Ectodermal cell (in vitro differentiated cells): ENCODE measurements at regions not wholly inside any gene's neighbourhood (a gene's known extent, or its start where the extent isn't known, plus 50 kb on each side); places are given as distances from the start of the nearest gene placed in this dataset.

Experiments used
- H3K27ac ChIP-seq: 2 replicates; pipeline ENCODE4 v1.7.0; 2013; ENCODE audit warnings: mild to moderate bottlenecking, low read depth, low read length; ENCODE audit not compliant: insufficient read depth, poor library complexity, severe bottlenecking
- H3K27me3 ChIP-seq: 2 replicates; pipeline ENCODE4 v1.7.0; 2013; ENCODE audit warnings: mild to moderate bottlenecking, low read length; ENCODE audit not compliant: insufficient read depth, control insufficient read depth, poor library complexity, severe bottlenecking
- H3K36me3 ChIP-seq: one replicate; pipeline ENCODE4 v1.7.0; 2013; ENCODE audit warnings: low read length; ENCODE audit not compliant: control insufficient read depth, insufficient read depth
- H3K4me1 ChIP-seq: one replicate; pipeline ENCODE4 v1.7.0; 2013; ENCODE audit warnings: low read length; ENCODE audit not compliant: control insufficient read depth, insufficient read depth
- H3K4me3 ChIP-seq: 2 replicates; pipeline ENCODE4 v1.7.0; 2013; ENCODE audit warnings: low read depth, low read length, control low read depth; ENCODE audit not compliant: insufficient read depth
- H3K9me3 ChIP-seq: 2 replicates; pipeline ENCODE4 v1.7.0; 2013; ENCODE audit warnings: mild to moderate bottlenecking, low read length, moderate library complexity; ENCODE audit not compliant: control insufficient read depth
- WGBS, 2 experiments: methylation state at CpG; one replicate each; pipeline ENCODE4 v1.1.7; 2013; ENCODE audit warnings: missing lambda C conversion rate in 2 of 2; 5-methylcytosine and 5-hydroxymethylcytosine counted together

DNA sequence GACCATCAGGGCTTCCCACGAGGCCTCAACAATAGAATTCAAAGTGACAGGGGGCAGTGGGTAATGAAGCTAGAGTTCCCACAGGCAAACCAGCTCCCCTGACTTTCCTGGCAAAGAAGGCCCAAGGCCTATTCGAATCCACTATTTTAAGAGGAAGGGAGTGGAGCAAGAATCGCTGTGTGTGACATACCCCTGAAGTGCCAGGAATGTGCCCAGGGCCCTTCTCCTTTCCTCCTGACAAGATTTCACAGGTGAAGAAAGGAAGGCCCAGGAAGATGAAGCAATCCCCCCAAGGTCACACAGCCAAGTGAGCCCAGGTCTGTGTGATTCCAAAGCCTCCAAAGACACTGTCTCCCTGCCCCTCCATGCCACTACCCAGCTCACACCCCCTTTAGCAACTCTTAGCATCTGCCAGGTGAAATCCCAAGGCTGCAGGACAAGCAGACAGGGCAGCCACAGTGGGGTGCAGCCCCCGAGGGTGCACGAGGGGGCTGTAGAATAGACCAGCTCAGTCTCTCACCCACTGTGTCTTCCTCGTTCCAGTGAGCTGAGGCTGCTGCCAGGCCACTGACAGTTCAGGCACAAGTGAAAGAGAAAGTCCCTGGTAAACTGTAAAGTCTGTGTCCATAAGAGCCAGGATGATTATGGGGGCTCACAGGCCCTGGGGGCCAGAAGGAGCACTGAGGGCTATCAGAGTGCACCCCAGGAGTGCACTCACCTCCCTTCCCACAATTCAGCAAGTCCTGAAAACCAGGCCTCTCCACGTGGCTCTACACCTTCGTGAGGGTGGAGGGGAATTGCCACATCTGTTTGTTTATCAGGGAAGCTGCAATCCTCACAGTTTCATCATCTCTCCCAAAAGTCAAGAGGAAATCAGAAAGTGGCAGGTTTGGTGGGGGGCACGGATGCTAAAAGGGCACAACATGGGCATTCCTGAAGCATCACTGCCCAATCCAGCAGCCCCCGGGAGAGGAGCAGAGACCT lies 70.8 kb upstream of the ZMIZ1 start:
- H3K4me3 ChIP-seq: no peak overlapping the region
- H3K36me3 ChIP-seq: no peaks in the 10 kb centered on the region
- no peak overlapping the region for H3K27ac ChIP-seq
- WGBS, 2 experiments: 76 to 79% methylated on average over 10 of the region's 10 CpGs
- no peaks in the 10 kb centered on the region for H3K27me3 ChIP-seq
- H3K9me3 ChIP-seq: no peaks in the 10 kb centered on the region
- peaks cover 6% of the 10 kb centered on the region for H3K4me1 ChIP-seq

DNA sequence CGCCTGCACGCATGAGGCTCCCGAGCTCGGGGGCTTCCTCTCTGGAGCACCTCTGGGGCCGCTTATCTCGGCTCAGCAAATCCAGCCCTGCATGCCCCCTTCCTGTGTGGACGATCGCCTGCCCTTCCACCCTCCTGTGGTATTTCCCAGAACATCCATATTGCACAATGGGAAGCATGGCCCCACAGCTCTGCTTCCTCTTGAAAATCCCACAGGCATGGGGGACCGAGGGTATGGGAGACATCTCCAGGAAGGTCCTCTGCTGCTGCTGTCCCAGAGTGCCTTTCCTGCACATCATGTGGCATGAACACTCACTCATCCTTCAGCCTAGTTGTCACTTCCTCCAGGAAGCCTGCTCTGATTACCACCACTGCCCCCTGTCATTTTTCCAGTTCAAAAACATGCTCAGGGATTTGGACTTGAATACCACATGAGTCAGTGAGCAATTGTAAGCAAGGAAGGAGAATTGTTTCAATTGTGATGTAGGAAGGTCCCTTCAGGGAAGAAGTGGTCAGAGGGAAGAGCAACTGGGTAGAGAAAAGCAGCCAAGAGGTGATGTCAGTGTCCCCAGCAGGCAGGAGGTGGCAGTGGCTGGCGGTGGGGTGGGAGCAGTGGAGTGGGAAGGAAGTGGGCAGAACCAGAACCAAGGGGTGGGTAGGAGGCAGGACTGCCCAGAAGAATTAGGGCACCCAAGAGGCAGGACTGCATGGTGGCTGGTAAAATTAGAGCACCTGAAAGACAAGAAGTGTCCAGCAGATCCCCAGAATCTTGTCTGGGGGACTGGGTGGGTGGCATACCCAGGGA lies 67.5 kb upstream of the ZMIZ1 start:
- H3K4me3 ChIP-seq: no peak overlapping the region
- no peaks in the 10 kb centered on the region for H3K36me3 ChIP-seq
- 91% methylated on average over 10 of the region's 10 CpGs for WGBS, 2 experiments
- peaks cover 3% of the 10 kb centered on the region for H3K4me1 ChIP-seq
- no peaks in the 10 kb centered on the region for H3K9me3 ChIP-seq
- H3K27ac ChIP-seq: no peak overlapping the region
- H3K27me3 ChIP-seq: no peaks in the 10 kb centered on the region

DNA sequence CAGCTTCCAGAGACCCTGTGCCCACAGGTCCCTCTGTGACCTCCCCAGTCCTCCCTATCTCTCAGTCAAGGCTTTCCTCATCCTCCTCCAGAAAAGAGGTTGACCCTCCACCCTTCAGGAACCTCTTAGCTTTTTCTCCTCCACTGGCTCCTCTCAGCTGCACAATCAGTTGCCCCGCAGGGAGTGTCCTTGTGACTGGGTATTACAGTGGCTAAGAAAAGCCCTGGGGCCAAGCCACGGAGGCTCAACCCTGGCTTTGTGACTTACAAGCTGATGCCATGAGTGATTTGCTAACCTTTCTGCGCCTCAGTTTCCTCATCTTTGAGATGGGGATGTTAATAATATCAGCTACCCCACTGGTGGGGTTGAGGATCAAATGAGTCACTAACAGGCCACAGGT lies 66.4 kb upstream of the ZMIZ1 start:
- Histone ChIP-seq H3K27ac (no peak overlapping the region), H3K4me1 (peaks cover 5% of the 10 kb centered on the region), H3K27me3 (no peaks in the 10 kb centered on the region), H3K9me3 (no peaks in the 10 kb centered on the region), H3K36me3 (no peaks in the 10 kb centered on the region), H3K4me3 (no peak overlapping the region)
- 59 to 61% methylated on average over 3 of the region's 3 CpGs for WGBS, 2 experiments

DNA sequence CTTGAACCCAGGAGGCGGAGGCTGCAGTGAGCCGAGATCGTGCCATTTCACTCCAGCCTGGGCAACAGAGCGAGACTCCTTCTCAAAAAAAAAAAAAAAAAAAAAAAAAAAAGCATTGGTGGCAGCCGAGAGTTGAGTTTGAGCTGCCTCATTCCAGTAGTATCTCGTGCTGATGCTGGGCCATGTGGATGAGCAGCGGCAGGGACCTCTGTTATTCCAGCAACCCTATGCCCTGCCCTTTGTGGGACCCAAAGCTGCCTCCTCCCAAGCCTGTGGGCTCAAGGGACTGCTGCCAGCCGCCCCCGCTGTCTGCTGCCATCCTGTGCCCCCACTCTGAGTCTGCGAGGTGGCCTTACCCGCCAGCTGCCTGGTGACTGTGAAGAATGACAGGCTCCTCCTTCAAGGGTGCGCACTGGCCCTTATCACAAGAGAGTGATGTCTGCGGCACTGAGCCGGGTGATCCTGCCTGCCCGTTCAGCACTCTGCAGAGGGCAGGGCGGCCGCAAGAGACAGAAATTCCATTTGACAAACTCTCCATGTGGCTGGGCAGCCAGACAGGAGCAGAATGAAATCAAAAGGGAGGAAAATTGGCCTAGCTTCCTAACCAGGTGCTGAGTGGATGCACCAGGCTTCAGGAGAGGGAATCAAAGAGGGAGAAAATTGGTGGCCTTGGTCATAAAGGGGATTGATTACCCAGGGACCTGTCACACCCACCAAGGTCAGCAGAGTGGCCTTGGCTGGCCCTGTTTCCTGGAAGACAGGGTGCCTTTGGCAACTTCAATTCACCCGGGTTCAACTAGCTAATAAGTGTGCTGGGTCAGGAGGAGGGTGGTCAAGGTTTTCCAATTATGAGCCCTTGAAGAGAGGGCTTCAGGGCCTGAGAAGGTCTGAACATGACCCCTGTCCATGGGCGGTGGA lies 65.3 kb upstream of the ZMIZ1 start:
- 91% methylated on average over 19 of the region's 19 CpGs for WGBS, 2 experiments
- Histone ChIP-seq H3K4me1 (peaks cover 5% of the 10 kb centered on the region), H3K27ac (no peak overlapping the region), H3K36me3 (no peaks in the 10 kb centered on the region), H3K9me3 (no peaks in the 10 kb centered on the region), H3K27me3 (no peaks in the 10 kb centered on the region), H3K4me3 (no peak overlapping the region)

DNA sequence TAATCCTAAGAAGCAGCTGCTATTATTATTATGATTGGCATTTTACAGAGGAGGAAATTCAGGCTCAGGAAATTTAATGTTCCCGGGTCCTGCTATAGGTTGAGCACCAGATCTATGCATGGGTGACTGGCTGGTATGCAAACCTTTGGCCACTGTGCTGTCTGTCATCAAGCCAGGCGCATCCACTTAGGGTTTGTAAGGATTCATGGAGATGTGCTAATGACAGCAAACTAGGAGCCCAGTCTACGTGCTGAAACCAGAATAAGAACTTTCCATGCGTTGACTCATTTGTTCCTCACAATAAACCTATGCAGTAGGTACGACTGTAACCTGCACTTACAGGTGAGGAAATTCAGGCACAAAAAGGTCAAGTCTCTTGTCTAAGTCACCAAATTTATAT lies 64.5 kb upstream of the ZMIZ1 start:
- Histone ChIP-seq H3K4me3 (no peak overlapping the region), H3K27me3 (no peaks in the 10 kb centered on the region), H3K9me3 (no peaks in the 10 kb centered on the region), H3K4me1 (peaks cover 5% of the 10 kb centered on the region), H3K27ac (no peak overlapping the region), H3K36me3 (no peaks in the 10 kb centered on the region)
- 91 to 94% methylated on average over 5 of the region's 5 CpGs for WGBS, 2 experiments

DNA sequence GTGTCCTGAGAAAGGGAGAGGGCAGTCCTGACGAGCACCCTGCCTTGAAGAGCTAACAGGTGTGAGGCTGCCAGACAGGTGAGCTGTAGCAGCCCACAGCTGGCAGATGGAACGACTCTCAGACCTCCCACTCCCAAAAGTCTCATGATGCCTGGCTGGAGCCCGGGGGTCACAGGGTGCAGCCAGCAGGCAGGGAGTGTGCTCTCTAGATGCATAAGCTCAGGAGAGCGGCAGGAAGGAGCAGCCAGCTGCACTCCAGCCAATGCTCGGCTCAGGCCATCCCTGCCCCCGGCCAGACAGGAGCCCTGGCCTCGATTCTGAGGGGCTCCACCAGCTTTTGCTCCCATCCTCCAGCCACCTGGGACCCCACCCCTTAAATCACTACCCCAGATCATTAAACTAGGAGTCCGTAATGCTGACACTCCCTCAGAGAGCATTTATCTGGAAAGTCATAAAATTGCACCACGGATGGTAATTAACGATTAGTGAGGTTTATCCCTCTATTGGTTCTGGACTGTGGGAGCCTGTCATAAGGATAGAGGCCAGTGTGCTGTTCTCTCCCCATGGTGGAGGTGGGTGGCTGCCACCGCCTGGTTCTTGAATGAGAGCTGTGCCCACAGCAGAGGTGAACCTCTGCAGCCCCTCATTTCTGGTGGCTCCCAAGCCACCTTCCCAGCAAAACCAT lies 63.5 kb upstream of the ZMIZ1 start:
- 86 to 89% methylated on average over 11 of the region's 11 CpGs for WGBS, 2 experiments
- Histone ChIP-seq H3K27ac (no peak overlapping the region), H3K4me3 (no peak overlapping the region)

DNA sequence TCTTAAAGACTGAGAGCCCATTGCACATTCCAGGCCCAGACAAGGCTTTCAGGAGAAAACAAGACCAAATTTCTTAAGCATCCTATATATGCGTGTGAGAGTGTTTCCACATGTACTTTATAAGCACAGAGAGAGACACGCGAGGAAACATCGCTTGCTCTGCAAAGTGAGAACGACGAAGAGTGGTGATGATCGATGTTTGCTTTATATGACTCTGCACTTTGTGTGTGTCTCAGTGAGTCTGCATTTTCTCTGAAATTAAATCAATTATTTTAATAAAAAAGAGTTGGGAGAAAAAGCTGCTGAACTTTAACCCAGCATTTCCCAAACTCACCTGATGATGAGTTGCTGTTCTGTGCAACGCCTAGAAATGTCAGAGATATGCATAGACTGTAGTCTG lies 61.7 kb upstream of the ZMIZ1 start:
- WGBS, 2 experiments: 95 to 99% methylated on average over 8 of the region's 8 CpGs

More for the DNA sequence above, 63.5 kb upstream of the ZMIZ1 start:
- Histone ChIP-seq H3K27me3 (no peaks in the 10 kb centered on the region), H3K4me1 (peaks cover 5% of the 10 kb centered on the region), H3K9me3 (no peaks in the 10 kb centered on the region), H3K36me3 (no peaks in the 10 kb centered on the region)

DNA sequence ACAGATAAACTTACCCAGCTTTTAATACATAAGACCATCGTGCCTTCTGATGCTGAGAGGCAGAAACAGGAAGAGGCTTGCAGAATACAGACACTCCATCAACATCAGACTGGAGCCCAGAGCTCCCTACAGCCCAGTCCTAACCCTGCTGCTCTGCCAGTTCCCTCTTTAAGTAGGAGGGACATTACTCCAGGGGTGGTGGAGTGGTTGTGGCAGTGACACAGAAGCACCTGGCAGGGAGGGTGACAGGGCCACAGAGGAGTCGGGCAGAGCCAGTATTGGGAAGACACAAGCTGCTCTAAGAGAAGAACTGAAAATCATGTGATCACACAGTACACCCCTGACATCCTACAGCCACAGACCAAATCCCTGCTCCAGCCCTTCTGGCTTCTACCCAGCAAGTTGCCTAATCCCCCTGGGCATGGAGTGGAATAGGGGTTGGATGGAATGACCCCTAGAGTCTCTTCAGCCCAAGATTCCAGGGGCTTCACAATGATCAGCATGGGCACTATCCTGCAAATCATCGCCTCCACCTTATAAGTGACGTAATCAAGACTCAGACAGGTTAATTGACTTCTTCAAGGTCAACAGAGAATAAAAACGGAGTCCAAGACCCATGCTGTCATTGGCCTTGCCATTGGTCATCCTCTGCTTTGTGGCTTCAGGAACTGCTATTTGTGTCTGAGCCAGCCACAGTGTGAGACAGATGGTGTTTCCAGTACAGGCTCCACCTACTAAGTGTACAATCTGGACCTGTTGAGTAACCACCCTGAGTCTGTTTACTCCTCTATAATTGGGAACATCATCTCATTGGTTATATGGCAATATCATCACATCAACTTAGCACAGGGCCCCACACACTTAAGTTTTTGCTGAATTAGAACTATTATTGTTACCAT lies 61.1 kb upstream of the ZMIZ1 start:
- Histone ChIP-seq H3K27me3 (no peaks in the 10 kb centered on the region), H3K9me3 (no peaks in the 10 kb centered on the region), H3K27ac (no peak overlapping the region), H3K4me3 (no peak overlapping the region), H3K36me3 (no peaks in the 10 kb centered on the region), H3K4me1 (peaks cover 5% of the 10 kb centered on the region)
- WGBS, 2 experiments: 91 to 93% methylated on average over 5 of the region's 5 CpGs

More for the DNA sequence above, 61.7 kb upstream of the ZMIZ1 start:
- H3K27ac ChIP-seq: no peak overlapping the region
- H3K4me3 ChIP-seq: no peak overlapping the region
- H3K36me3 ChIP-seq: no peaks in the 10 kb centered on the region
- H3K4me1 ChIP-seq: peaks cover 5% of the 10 kb centered on the region
- H3K27me3 ChIP-seq: no peaks in the 10 kb centered on the region
- no peaks in the 10 kb centered on the region for H3K9me3 ChIP-seq

DNA sequence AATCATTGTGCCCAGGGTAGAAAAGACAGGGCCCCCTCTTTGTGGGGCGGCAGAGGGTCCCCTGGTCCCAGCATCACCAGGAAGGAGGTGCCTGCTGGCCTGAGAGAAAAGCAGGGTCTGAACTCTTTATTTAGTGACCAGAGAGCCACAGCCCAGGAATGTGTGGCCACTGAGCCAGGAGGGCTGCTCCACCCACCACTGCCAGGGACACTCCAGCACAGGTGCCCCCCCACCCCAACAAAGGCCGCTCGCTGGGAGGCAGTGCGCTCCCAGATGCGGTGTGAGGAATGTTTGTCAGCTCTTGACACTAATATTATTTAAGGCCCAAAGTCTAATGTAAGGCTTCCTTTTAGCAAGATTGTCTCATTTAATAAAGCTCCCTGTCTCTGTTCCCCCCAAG lies 59.6 kb upstream of the ZMIZ1 start:
- 74 to 76% methylated on average over 5 of the region's 5 CpGs for WGBS, 2 experiments
- no peak overlapping the region for H3K27ac ChIP-seq
- no peaks in the 10 kb centered on the region for H3K36me3 ChIP-seq
- no peak overlapping the region for H3K4me3 ChIP-seq
- H3K9me3 ChIP-seq: no peaks in the 10 kb centered on the region
- H3K27me3 ChIP-seq: peaks cover 3% of the 10 kb centered on the region
- peaks cover 5% of the 10 kb centered on the region for H3K4me1 ChIP-seq
